H1 (cell line): ENCODE measurements at regions not wholly inside any gene's neighbourhood (a gene's known extent, or its start where the extent isn't known, plus 50 kb on each side); places are given as distances from the start of the nearest gene placed in this dataset.

Experiments
- CTCF ChIA-PET: fragments of 300-600 bp; sonication (Branson Sonifier 250); formaldehyde crosslinking; loops from one replicate; lab custom pipeline; 2021; ENCODE audit not compliant: partially characterized antibody; lab: Charles Lee
- POLR2A ChIA-PET: fragments of 300-600 bp; sonication (Branson Sonifier 250); formaldehyde crosslinking; loops from one replicate; lab custom pipeline; 2021; ENCODE audit warnings: inconsistent platforms; ENCODE audit not compliant: partially characterized antibody; lab: Charles Lee
- DNase-seq, 2 experiments: peaks; one replicate each; pipeline versions ENCODE4 v3.0.0 to v3.0.0-alpha.2; 2010 to 2022; ENCODE audit warnings: low spot score in 2 of 2, low read depth in 1 of 2, mixed read lengths in 1 of 2
- FAIRE-seq: peaks from 2 replicates; lab custom pipeline; 2011; peaks lifted over from hg19 to GRCh38; lab: Jason Lieb, UNC
- H2AFZ ChIP-seq: 2 replicates; pipeline ENCODE4 v1.8.1; 2012; ENCODE audit warnings: low read length, inconsistent platforms
- H2AK5ac ChIP-seq: 2 replicates; pipeline ENCODE4 v1.6.1; 2013; ENCODE audit warnings: low read depth, low read length
- H2BK120ac ChIP-seq: replicated peaks from 2 replicates; pipeline ENCODE3; 2013; ENCODE audit warnings: low read depth, low read length, inconsistent platforms
- H2BK12ac ChIP-seq: 2 replicates; pipeline ENCODE4 v1.6.1; 2013; ENCODE audit warnings: low read depth, low read length
- H2BK15ac ChIP-seq: 2 replicates; pipeline ENCODE4 v1.6.1; 2013; ENCODE audit warnings: low read length
- H2BK20ac ChIP-seq: 2 replicates; pipeline ENCODE4 v1.6.1; 2013; ENCODE audit warnings: low read length
- H2BK5ac ChIP-seq: 2 replicates; pipeline ENCODE4 v1.6.1; 2013; ENCODE audit warnings: low read depth, low read length
- H3K14ac ChIP-seq: 2 replicates; pipeline ENCODE4 v1.6.1; 2013; ENCODE audit warnings: inconsistent platforms; ENCODE audit not compliant: insufficient read length
- H3K18ac ChIP-seq: 2 replicates; pipeline ENCODE4 v1.6.1; 2013; ENCODE audit warnings: low read length; ENCODE audit errors: extremely low read depth
- H3K23ac ChIP-seq: 2 replicates; pipeline ENCODE4 v1.6.1; 2013; ENCODE audit warnings: inconsistent platforms; ENCODE audit not compliant: insufficient read length
- H3K23me2 ChIP-seq: 2 replicates; pipeline ENCODE4 v1.6.1; 2013; ENCODE audit warnings: low read depth, low read length
- H3K27ac ChIP-seq: 2 replicates; pipeline ENCODE4 v1.6.1; 2011; ENCODE audit warnings: low read depth, low read length, inconsistent platforms
- H3K27me3 ChIP-seq, 4 experiments: replicated peaks in 1 of 4; 1 replicate in 1 of 4; 2 replicates in 3 of 4; pipeline versions ENCODE4 v1.6.1 to v1.8.1; 2011 to 2013; ENCODE audit warnings: low read length in 3 of 4, mild to moderate bottlenecking in 3 of 4, inconsistent platforms in 2 of 4, mixed read lengths in 2 of 4, moderate library complexity in 1 of 4; ENCODE audit not compliant: control insufficient read depth in 3 of 4, insufficient read depth in 3 of 4; ENCODE audit errors: extremely low read depth in 1 of 4
- H3K36me3 ChIP-seq, 4 experiments: 2 replicates each; pipeline versions ENCODE4 v1.6.1 to v1.8.1; 2011 to 2013; ENCODE audit warnings: mild to moderate bottlenecking in 4 of 4, low read length in 3 of 4, moderate library complexity in 2 of 4, control low read depth in 1 of 4, inconsistent platforms in 1 of 4; ENCODE audit not compliant: insufficient read depth in 4 of 4, control insufficient read depth in 2 of 4
- H3K4ac ChIP-seq: replicated peaks from 2 replicates; pipeline ENCODE3; 2013; ENCODE audit warnings: low read length, low read depth, mixed read lengths, inconsistent platforms; ENCODE audit not compliant: insufficient read length
- H3K4me1 ChIP-seq, 4 experiments: replicated peaks in 1 of 4; 1 replicate in 1 of 4; 2 replicates in 3 of 4; pipeline versions ENCODE4 v1.6.1 to v1.8.1; 2011 to 2013; ENCODE audit warnings: low read length in 3 of 4, inconsistent platforms in 2 of 4, mixed read lengths in 1 of 4; ENCODE audit not compliant: insufficient read depth in 4 of 4, control insufficient read depth in 3 of 4
- H3K4me2 ChIP-seq, 2 experiments: 2 replicates each; pipeline versions ENCODE4 v1.6.1 to v1.8.1; 2011 to 2013; ENCODE audit warnings: low read depth in 2 of 2, low read length in 2 of 2, control low read depth in 1 of 2, inconsistent platforms in 1 of 2, mild to moderate bottlenecking in 1 of 2; ENCODE audit not compliant: insufficient read depth in 1 of 2
- H3K4me3 ChIP-seq, 4 experiments: fragments of 200-600, 300-600 bp in 1 of 4; sonication (generic), shearing (Covaris generic), sonication (Bioruptor Twin) in 1 of 4; 2 replicates each; pipeline versions ENCODE4 v1.5.1 to v1.8.1; 2011 to 2016; ENCODE audit warnings: low read length in 4 of 4, low read depth in 3 of 4, control low read depth in 2 of 4, inconsistent platforms in 2 of 4, mild to moderate bottlenecking in 2 of 4, mixed read lengths in 1 of 4, moderate library complexity in 1 of 4; ENCODE audit not compliant: insufficient read depth in 2 of 4; ENCODE audit errors: extremely low read depth in 1 of 4
- H3K56ac ChIP-seq: replicated peaks from 2 replicates; pipeline ENCODE3; 2013; ENCODE audit warnings: low read depth, mild to moderate bottlenecking, mixed read lengths, low read length, inconsistent platforms; ENCODE audit not compliant: insufficient read length
- H3K79me1 ChIP-seq: 2 replicates; pipeline ENCODE4 v1.6.1; 2013; ENCODE audit warnings: low read depth, low read length, control low read depth
- H3K79me2 ChIP-seq, 2 experiments: 2 replicates each; pipeline versions ENCODE4 v1.6.1 to v1.8.1; 2012 to 2013; ENCODE audit warnings: low read length in 2 of 2, mild to moderate bottlenecking in 2 of 2, inconsistent platforms in 1 of 2; ENCODE audit not compliant: insufficient read depth in 2 of 2, control insufficient read depth in 1 of 2
- H3K9ac ChIP-seq, 4 experiments: replicated peaks in 1 of 4; 1 replicate in 1 of 4; 2 replicates in 3 of 4; pipeline versions ENCODE4 v1.6.1 to v1.8.1; 2011 to 2013; ENCODE audit warnings: low read depth in 3 of 4, low read length in 3 of 4, control low read depth in 2 of 4, mild to moderate bottlenecking in 2 of 4, moderate library complexity in 2 of 4, inconsistent platforms in 1 of 4; ENCODE audit errors: extremely low read depth in 1 of 4
- H3K9me3 ChIP-seq, 2 experiments: 2 replicates each; pipeline versions ENCODE4 v1.6.1 to v1.8.1; 2012 to 2013; ENCODE audit warnings: mild to moderate bottlenecking in 2 of 2, moderate library complexity in 2 of 2, control low read depth in 1 of 2, inconsistent platforms in 1 of 2, low read depth in 1 of 2, low read length in 1 of 2, mixed read lengths in 1 of 2; ENCODE audit not compliant: insufficient read depth in 2 of 2
- H4K20me1 ChIP-seq, 2 experiments: replicated peaks in 1 of 2; 2 replicates each; pipeline versions ENCODE3 to v1.8.1; 2011 to 2013; ENCODE audit warnings: inconsistent platforms in 2 of 2, low read length in 2 of 2, mild to moderate bottlenecking in 1 of 2; ENCODE audit not compliant: insufficient read depth in 2 of 2, control insufficient read depth in 1 of 2
- H4K5ac ChIP-seq: 2 replicates; pipeline ENCODE4 v1.6.1; 2013; ENCODE audit warnings: low read length, low read depth, mixed read lengths, inconsistent platforms; ENCODE audit not compliant: insufficient read length
- H4K8ac ChIP-seq: 2 replicates; pipeline ENCODE4 v1.8.0; 2013; ENCODE audit warnings: mild to moderate bottlenecking, moderate library complexity, low read length, inconsistent platforms; ENCODE audit not compliant: insufficient read depth; ENCODE audit errors: extremely low read depth
- H4K91ac ChIP-seq: replicated peaks from 2 replicates; pipeline ENCODE3; 2013; ENCODE audit warnings: low read length, mixed read lengths, inconsistent platforms; ENCODE audit not compliant: insufficient read length
- CHD7 ChIP-seq: fragments of 300-600 bp; sonication (generic); IDR thresholded peaks from 2 replicates; pipeline ENCODE4 v1.7.1; 2012; ENCODE audit warnings: low read length, moderate library complexity, mild to moderate bottlenecking, inconsistent platforms; ENCODE audit not compliant: insufficient replicate concordance
- WGBS, 2 experiments: shearing (Covaris generic) in 1 of 2; methylation state at CpG; one replicate each; pipeline versions ENCODE4 v1.1.6 to v1.1.7; 2013 to 2015; ENCODE audit warnings: low lambda C conversion rate in 2 of 2, mixed read lengths in 2 of 2, inconsistent platforms in 1 of 2, low coverage in 1 of 2, missing lambda C conversion rate in 1 of 2; ENCODE audit not compliant: insufficient replicate concordance in 2 of 2, insufficient coverage in 1 of 2, insufficient read length in 1 of 2; ENCODE audit errors: extremely low coverage in 1 of 2, missing lambda C conversion rate in 1 of 2; 5-methylcytosine and 5-hydroxymethylcytosine counted together

DNA sequence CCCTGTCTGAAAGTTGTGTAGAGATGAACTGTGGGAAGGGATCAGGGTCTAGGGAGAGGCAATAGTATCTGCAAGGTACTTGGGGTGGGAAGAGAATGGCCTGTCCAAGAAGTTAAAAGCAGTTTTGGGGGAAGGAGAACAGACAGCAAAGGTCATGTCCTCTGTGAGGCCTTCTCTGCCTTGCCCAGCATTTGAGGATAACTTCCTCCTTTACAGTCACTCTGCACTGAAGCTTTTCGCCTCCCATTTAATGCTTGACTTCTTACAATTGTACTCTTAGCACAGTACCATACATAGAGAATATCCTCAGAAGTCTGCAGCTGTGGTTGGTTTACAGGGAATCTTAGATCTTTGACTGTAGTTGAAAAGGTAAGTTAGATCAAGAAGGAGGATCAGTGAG, 121.8 kb upstream of the AP1S2 start:
- Histone ChIP-seq H3K23me2 (no peaks in the 10 kb centered on the region), H3K9ac (no peak overlapping the region), H3K27ac (no peak overlapping the region), H4K5ac (no peak overlapping the region), H3K4me1 (no peaks in the 10 kb centered on the region), H3K56ac (no peak overlapping the region), H3K4me3 (no peak overlapping the region), H3K9me3 (no peaks in the 10 kb centered on the region), H2BK20ac (no peak overlapping the region), H2BK120ac (no peak overlapping the region), H3K18ac (no peak overlapping the region), H2AFZ (no peak overlapping the region), H2BK15ac (no peak overlapping the region), H3K23ac (no peak overlapping the region), H3K14ac (no peak overlapping the region), H3K4ac (no peak overlapping the region), H4K20me1 (no peaks in the 10 kb centered on the region), H3K36me3 (no peaks in the 10 kb centered on the region), H3K4me2 (no peak overlapping the region), H2AK5ac (no peak overlapping the region), H3K79me2 (no peaks in the 10 kb centered on the region), H4K8ac (no peak overlapping the region), H2BK12ac (no peak overlapping the region), H4K91ac (no peak overlapping the region), H2BK5ac (no peak overlapping the region), H3K79me1 (no peaks in the 10 kb centered on the region), H3K27me3 (no peaks in the 10 kb centered on the region)
- ChIA-PET POLR2A (no interaction called here), CTCF (no interaction called here)
- FAIRE-seq (no peak), DNase-seq (no peak)
- 75% methylated on average over 1 of the region's 1 CpG; no CpG with 5 or more reads in 1 of the 2 experiments for WGBS, 2 experiments
- no peak for TF ChIP-seq CHD7
